ENCODE measurements at regions not wholly inside any gene's neighbourhood (a gene's known extent, or its start where the extent isn't known, plus 50 kb on each side); places are given as distances from the start of the nearest gene placed in this dataset.

- H3K4me3 ChIP-seq (ENCODE audit: severe bottlenecking): no peak overlapping the region
- DNase-seq (ENCODE audit: low spot score) (no peak), ATAC-seq (ENCODE audit: low read depth) (no peak)
- H3K9me3 ChIP-seq (ENCODE audit: severe bottlenecking): no peaks in the 10 kb centered on the region
- TF ChIP-seq, protein P1, sequence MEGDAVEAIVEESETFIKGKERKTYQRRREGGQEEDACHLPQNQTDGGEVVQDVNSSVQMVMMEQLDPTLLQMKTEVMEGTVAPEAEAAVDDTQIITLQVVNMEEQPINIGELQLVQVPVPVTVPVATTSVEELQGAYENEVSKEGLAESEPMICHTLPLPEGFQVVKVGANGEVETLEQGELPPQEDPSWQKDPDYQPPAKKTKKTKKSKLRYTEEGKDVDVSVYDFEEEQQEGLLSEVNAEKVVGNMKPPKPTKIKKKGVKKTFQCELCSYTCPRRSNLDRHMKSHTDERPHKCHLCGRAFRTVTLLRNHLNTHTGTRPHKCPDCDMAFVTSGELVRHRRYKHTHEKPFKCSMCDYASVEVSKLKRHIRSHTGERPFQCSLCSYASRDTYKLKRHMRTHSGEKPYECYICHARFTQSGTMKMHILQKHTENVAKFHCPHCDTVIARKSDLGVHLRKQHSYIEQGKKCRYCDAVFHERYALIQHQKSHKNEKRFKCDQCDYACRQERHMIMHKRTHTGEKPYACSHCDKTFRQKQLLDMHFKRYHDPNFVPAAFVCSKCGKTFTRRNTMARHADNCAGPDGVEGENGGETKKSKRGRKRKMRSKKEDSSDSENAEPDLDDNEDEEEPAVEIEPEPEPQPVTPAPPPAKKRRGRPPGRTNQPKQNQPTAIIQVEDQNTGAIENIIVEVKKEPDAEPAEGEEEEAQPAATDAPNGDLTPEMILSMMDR (IDR thresholded peaks at IDR 0.05; ENCODE audit: poor library complexity, severe bottlenecking): no peak
- no peaks in the 10 kb centered on the region for H3K4me1 ChIP-seq (ENCODE audit: insufficient read depth, poor library complexity, severe bottlenecking)
- H3K36me3 ChIP-seq (ENCODE audit: low read depth): no peaks in the 10 kb centered on the region
- H3K27me3 ChIP-seq (ENCODE audit: insufficient read depth, poor library complexity, severe bottlenecking): no peaks in the 10 kb centered on the region
- no peak overlapping the region for H3K27ac ChIP-seq (ENCODE audit: poor library complexity, severe bottlenecking)
Measured at GRCh38 chr4:185992585-185992984, 76.4 kb upstream of the TLR3 start.

DNA sequence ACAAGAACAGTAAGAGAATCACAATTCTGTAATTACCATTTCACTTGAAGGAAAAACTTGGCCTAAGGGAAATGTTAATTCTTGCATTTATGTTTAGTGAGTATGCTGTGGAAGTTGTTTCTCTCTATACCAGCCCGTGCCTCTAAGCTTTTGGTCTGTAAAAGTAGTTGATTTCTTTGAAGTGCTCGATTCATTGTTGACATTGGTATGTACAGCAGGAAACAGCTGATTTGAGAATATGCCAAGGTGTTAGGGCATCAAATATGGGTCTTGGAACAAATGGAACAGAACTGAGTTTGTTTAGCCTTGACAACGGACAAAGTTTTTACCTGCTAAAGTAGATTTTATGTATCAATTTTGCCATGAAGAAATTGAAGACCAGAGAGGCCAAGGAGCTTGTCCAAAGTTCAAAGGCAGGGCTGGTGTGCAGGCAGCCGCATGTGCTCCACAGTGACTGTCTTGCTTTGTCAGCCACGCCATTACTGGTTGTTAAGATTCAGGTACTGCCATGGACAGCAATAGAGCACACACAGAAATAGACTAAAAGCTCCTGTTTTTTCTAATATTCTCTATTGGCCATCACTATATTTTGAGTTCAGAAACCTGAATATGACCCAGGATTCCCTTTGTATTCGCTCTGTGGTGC is 75.5 kb upstream of the TLR3 start:
- Histone ChIP-seq H3K36me3 (ENCODE audit: low read depth) (no peaks in the 10 kb centered on the region), H3K4me3 (ENCODE audit: severe bottlenecking) (no peak overlapping the region), H3K27ac (ENCODE audit: poor library complexity, severe bottlenecking) (no peak overlapping the region), H3K9me3 (ENCODE audit: severe bottlenecking) (no peaks in the 10 kb centered on the region), H3K27me3 (ENCODE audit: insufficient read depth, poor library complexity, severe bottlenecking) (no peaks in the 10 kb centered on the region), H3K4me1 (ENCODE audit: insufficient read depth, poor library complexity, severe bottlenecking) (no peaks in the 10 kb centered on the region)
- DNase-seq (ENCODE audit: low spot score) (no peak), ATAC-seq (ENCODE audit: low read depth) (no peak)
- TF ChIP-seq, protein P1 (IDR thresholded peaks at IDR 0.05; ENCODE audit: poor library complexity, severe bottlenecking): no peak

DNA sequence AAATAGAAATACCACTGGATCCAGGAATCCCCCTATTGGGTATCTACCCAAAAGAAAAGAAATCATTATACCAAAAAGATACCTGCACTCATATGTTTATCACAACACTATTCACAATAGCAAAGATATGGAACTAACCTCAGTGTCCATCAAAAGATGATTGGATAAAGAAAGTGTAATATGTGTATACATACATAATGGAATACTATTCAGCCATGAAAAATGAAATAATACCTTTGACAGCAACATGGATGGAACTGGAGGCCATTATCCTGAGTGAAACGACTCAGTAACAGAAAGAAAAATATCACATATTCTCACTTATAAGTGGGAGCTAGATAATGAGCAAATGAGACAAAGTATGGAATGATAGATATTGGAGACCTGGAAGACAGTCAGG is 74.2 kb upstream of the TLR3 start:
- no peaks in the 10 kb centered on the region for H3K4me1 ChIP-seq (ENCODE audit: insufficient read depth, poor library complexity, severe bottlenecking)
- no peaks in the 10 kb centered on the region for H3K27me3 ChIP-seq (ENCODE audit: insufficient read depth, poor library complexity, severe bottlenecking)
- DNase-seq (ENCODE audit: low spot score): no peak
- ATAC-seq (ENCODE audit: low read depth): no peak
- H3K4me3 ChIP-seq (ENCODE audit: severe bottlenecking): no peak overlapping the region
- no peaks in the 10 kb centered on the region for H3K36me3 ChIP-seq (ENCODE audit: low read depth)
- H3K9me3 ChIP-seq (ENCODE audit: severe bottlenecking): no peaks in the 10 kb centered on the region
- TF ChIP-seq, protein P1 (IDR thresholded peaks at IDR 0.05; ENCODE audit: poor library complexity, severe bottlenecking): no peak
- no peak overlapping the region for H3K27ac ChIP-seq (ENCODE audit: poor library complexity, severe bottlenecking)

- H3K27me3 ChIP-seq (ENCODE audit: insufficient read depth, poor library complexity, severe bottlenecking): no peaks in the 10 kb centered on the region
Measured at GRCh38 chr4:185995665-185996064, 73.3 kb upstream of the TLR3 start.

GRCh38 chr4:185997296-185997695 is 71.7 kb upstream of the TLR3 start:
- ATAC-seq (ENCODE audit: low read depth) (no peak), DNase-seq (ENCODE audit: low spot score) (no peak)
- no peak overlapping the region for H3K4me3 ChIP-seq (ENCODE audit: severe bottlenecking)
- H3K27ac ChIP-seq (ENCODE audit: poor library complexity, severe bottlenecking): no peak overlapping the region
- no peaks in the 10 kb centered on the region for H3K9me3 ChIP-seq (ENCODE audit: severe bottlenecking)
- no peaks in the 10 kb centered on the region for H3K36me3 ChIP-seq (ENCODE audit: low read depth)
- H3K27me3 ChIP-seq (ENCODE audit: insufficient read depth, poor library complexity, severe bottlenecking): no peaks in the 10 kb centered on the region
- TF ChIP-seq, protein P1 (IDR thresholded peaks at IDR 0.05; ENCODE audit: poor library complexity, severe bottlenecking): no peak
- H3K4me1 ChIP-seq (ENCODE audit: insufficient read depth, poor library complexity, severe bottlenecking): no peaks in the 10 kb centered on the region

More at GRCh38 chr4:185995665-185996064, 73.3 kb upstream of the TLR3 start:
- ATAC-seq (ENCODE audit: low read depth) (no peak), DNase-seq (ENCODE audit: low spot score) (no peak)
- Histone ChIP-seq H3K4me1 (ENCODE audit: insufficient read depth, poor library complexity, severe bottlenecking) (no peaks in the 10 kb centered on the region), H3K27ac (ENCODE audit: poor library complexity, severe bottlenecking) (no peak overlapping the region), H3K9me3 (ENCODE audit: severe bottlenecking) (no peaks in the 10 kb centered on the region), H3K36me3 (ENCODE audit: low read depth) (no peaks in the 10 kb centered on the region), H3K4me3 (ENCODE audit: severe bottlenecking) (no peak overlapping the region)
- TF ChIP-seq, protein P1 (IDR thresholded peaks at IDR 0.05; ENCODE audit: poor library complexity, severe bottlenecking): no peak

All from RWPE2 (cell line).